Body of pancreas (tissue), 4 donors: ENCODE measurements at regions not wholly inside any gene's neighbourhood (a gene's known extent, or its start where the extent isn't known, plus 50 kb on each side); places are given as distances from the start of the nearest gene placed in this dataset.

Source experiments
- CTCF ChIP-seq, 7 experiments: fragments of 450-650 bp in 4 of 7; fragments of 200-600 bp in 3 of 7; sonication (generic) in 3 of 7; IDR thresholded peaks; one replicate each; pipeline ENCODE4 v1.5.1; 2016 to 2019; ENCODE audit warnings: antibody characterized with exemption in 7 of 7
- POLR2A ChIP-seq, 3 donors: fragments of 450-650 bp; IDR thresholded peaks; one replicate each; pipeline ENCODE4 v1.6.1; 2016; ENCODE audit warnings: antibody characterized with exemption in 3 of 3, mild to moderate bottlenecking in 2 of 3

GRCh38 chr3:18761530-18761929 lies 336.4 kb upstream of the SATB1 start:
- no peak for TF ChIP-seq CTCF (IDR thresholded peaks at IDR 0.05)
- no peak for TF ChIP-seq POLR2A (IDR thresholded peaks at IDR 0.05)
